Stimulated activated CD8-positive, alpha-beta memory T cell treated with anti-CD3 and anti-CD28 coated beads, Interleukin-15, amount 100 ng/mL, for 48 hours (primary cell): ENCODE measurements at regions not wholly inside any gene's neighbourhood (a gene's known extent, or its start where the extent isn't known, plus 50 kb on each side); places are given as distances from the start of the nearest gene placed in this dataset.

Experiments
- DNase-seq, 2 donors: peaks; one replicate each; pipeline ENCODE4 v3.0.0-alpha.2; 2020; ENCODE audit warnings: low read depth in 2 of 2

GRCh38 chr2:7588295-7588694, 671.1 kb downstream of the RNF144A start:
- DNase-seq: no peak

GRCh38 chr2:7592618-7593140, 675.5 kb downstream of the RNF144A start:
- no peak for DNase-seq

DNA sequence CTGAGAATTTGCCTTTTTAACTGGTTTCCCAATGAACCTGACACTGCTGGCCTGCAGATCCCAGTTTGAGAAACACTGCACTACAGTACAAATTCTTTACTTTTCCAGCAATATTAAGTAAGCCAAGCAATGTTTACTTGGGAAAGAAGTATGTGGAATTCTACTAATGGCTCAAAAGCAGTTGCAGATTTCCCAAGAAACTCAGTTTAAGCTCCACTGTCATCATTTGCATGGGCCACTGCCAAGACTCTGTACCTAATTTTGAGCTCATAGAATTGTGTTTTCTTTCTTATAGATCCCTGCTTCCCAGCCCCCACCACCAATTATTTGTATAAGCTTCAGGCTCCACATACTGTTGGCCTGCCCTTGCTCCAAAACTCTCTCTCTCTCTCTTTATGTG, 676.1 kb downstream of the RNF144A start:
- no peak for DNase-seq

GRCh38 chr2:7594211-7594610, 677.0 kb downstream of the RNF144A start:
- no peak for DNase-seq

DNA sequence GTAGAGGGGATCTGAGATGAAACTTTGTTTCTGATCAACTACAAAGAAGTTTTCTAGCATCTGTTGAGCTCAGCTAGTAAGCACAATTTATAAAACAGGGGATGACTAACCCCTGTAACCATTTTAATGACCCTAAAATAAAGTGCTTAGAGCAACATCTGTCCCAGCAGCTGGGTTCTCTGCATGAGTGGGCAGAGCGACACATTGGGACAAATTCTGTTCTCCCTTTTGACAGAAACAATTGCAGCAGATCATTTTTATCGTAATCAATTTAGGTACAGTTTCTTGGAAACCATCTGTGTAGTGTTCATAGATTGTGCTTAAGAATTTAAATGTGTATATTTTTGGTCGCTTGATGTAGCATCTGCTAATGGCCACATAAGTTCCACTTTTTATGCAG, 678.0 kb downstream of the RNF144A start:
- no peak for DNase-seq

DNA sequence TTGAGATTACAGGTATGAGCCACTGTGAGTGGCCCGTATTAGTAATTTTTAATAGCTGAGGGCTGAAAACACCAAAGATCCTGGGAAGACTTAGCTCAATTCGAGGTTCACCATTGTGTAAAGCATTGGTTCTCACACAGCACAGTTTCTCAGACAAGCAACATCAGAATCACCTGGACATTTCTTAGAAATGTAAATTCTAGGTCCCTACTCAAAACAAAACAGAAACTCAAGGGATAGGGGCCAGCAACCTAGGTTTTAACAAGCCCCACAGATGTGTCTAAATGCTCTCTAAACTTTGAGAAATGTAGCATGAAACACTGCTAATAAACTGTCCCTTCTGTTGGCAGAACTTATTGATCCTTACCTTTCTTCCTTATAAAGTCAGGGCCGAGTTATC, 681.2 kb downstream of the RNF144A start:
- DNase-seq: no peak

- no peak for DNase-seq
Measured at GRCh38 chr2:7599462-7600258, 682.4 kb downstream of the RNF144A start.

GRCh38 chr2:7601990-7602389, 684.8 kb downstream of the RNF144A start:
- no peak for DNase-seq

- no peak for DNase-seq
Measured at GRCh38 chr2:7604456-7604855, 687.2 kb downstream of the RNF144A start.

DNA sequence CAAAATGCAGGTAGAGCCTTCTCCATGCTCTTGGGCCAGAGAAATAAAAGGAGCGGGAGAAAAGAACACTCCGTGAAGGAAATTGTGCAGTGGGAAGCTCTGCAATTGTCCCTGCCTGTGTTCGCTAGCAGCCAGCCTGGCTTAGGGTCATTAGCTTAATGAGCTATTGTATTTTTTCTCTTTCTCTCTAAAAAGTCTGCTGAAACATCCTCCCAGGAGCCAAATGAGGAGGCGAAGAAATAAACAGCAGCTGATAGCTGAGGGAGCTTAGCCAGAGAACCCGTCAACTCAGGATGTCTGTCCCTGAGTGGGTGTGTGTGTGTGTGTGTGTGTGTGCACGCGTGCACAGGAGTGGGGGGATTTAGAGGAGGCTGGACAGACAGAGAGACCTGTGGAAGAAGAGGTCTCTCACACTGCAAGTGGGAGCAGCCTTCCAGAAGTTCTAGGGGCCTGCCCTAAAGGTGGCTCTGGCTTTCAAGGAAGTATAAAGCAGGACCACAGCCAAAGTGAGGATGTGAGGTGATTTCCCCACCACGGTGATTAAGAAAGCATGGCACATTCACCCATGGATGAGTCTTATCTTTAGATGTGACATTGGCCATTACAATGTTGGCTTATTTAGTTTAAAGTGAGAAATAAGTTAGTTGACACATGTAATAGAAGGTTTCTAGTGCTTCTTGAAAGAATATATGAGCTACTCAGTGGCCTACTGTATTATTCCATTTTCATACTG, 690.4 kb downstream of the RNF144A start:
- DNase-seq: no peak

GRCh38 chr2:7609556-7609955, 692.3 kb downstream of the RNF144A start:
- no peak for DNase-seq

- no peak for DNase-seq
Measured at GRCh38 chr2:7609974-7610373, 692.8 kb downstream of the RNF144A start.

DNA sequence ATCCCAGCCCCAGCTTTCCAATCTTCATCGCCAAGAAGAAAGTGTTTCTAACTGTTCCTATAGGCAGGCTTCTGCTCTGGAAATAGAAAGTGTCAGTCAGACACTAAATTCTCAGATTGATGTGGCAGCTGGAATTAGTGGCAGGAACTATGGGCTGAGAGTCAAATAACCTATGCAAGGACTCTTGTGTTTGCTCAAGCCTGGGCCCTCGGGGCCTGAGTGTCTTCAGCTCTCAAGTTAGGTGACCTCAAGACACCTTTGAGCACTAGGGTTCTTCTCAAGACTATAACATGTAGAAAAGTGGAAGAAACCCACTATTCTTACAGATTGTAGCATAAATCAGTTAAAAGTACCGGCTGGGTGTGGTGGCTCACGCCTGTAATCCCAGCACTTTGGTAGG, 694.5 kb downstream of the RNF144A start:
- DNase-seq: no peak

GRCh38 chr2:7612969-7613368, 695.8 kb downstream of the RNF144A start:
- DNase-seq: no peak

GRCh38 chr2:7613831-7614230, 696.6 kb downstream of the RNF144A start:
- no peak for DNase-seq

- DNase-seq: no peak
Measured at GRCh38 chr2:7618031-7618430, 700.8 kb downstream of the RNF144A start.

GRCh38 chr2:7619203-7619970, 702.2 kb downstream of the RNF144A start:
- DNase-seq: no peak

- no peak for DNase-seq
Measured at GRCh38 chr2:7620255-7620654, 703.0 kb downstream of the RNF144A start.

DNA sequence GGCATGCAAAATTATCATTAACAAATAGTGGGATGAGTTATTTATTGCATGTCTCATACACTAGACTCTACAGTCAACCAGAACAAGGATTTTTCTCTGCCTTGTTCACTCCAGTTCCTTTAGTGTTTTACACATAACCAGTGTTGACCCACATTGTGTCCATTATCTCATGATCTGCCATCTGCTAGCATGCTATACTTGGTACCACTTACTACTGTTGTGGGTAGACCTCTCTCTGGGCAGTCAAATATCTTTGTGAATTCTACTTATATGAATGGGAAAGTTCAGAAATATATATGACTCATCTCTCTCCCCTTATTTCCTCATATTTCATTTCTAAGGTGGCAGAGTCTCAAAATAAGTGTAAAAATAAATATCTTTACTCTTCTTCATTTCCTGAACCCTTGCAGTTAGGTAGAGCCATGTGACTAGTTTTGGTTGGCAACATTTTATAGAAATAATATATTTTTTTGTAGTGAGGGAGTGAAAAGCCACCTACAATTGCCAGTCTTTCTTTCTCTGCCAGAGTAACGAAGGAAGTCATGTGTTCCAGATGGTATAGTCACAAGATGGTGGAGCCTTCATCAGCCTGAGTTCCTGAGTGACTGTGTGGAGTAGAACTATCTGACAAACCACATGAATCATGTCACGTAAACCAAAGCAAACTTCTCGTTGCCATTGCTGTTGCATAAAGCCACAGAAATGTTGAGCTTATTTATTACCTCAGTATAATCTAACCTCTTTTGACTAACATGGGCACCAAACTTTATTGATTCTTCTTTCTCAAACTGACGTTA, 704.0 kb downstream of the RNF144A start:
- DNase-seq: no peak

- DNase-seq: no peak
Measured at GRCh38 chr2:7625392-7626138, 708.4 kb downstream of the RNF144A start.

DNA sequence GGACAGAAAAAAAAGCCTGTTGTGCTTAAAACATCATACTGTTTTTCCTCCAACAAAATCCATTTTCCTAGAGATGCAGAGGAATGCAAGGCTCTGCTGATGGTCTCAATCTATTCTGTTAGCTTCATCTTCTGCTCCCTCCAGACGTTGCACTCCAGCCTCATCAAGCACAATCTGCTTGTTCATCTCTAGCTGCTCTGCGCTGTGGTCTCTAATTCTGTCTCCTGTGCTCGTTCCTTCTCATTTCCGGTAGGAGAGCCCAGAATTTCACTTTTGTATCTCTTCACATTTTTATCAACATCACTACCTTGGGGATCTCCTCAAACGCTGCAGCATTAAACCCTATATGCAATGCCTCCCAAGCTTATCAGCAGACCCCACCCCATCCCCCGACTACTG, 708.9 kb downstream of the RNF144A start:
- no peak for DNase-seq
